SU-DHL-6 (cell line): ENCODE measurements at regions not wholly inside any gene's neighbourhood (a gene's known extent, or its start where the extent isn't known, plus 50 kb on each side); places are given as distances from the start of the nearest gene placed in this dataset.
"Not testable (repeated sequence)": the region's sequence is repeated elsewhere in the genome, so short reads cannot be mapped to it uniquely, and the experiment has no call there.

ENCODE experiments used
- H2AFZ ChIP-seq: fragments of 200-600 bp; sonication (generic); 2 replicates; pipeline ENCODE4 v1.6.1; 2014; ENCODE audit warnings: low read depth, mild to moderate bottlenecking, moderate library complexity, mixed read lengths, antibody characterized with exemption, low read length; ENCODE audit not compliant: severe bottlenecking
- H3F3A ChIP-seq: fragments of 200-600 bp; shearing (Covaris generic); 2 replicates; pipeline ENCODE4 v1.6.0; 2016; ENCODE audit warnings: antibody characterized with exemption, mild to moderate bottlenecking; ENCODE audit not compliant: insufficient read depth
- H3K27ac ChIP-seq: fragments of 200-600 bp; sonication (generic); 2 replicates; pipeline ENCODE4 v1.5.1; 2016; ENCODE audit warnings: low read depth, mild to moderate bottlenecking, low read length, moderate library complexity, mixed read lengths
- H3K27me3 ChIP-seq: fragments of 200-600 bp; sonication (generic), shearing (Covaris generic); 2 replicates; pipeline ENCODE4 v1.6.0; 2014; ENCODE audit warnings: mild to moderate bottlenecking, low read length
- H3K36me3 ChIP-seq: fragments of 200-600 bp; sonication (generic); 2 replicates; pipeline ENCODE4 v1.6.1; 2014; ENCODE audit warnings: mild to moderate bottlenecking, low read length, mixed read lengths
- H3K4me2 ChIP-seq: fragments of 300-600, 200-600 bp; shearing (Covaris generic), sonication (generic); 2 replicates; pipeline ENCODE4 v1.6.0; 2014; ENCODE audit warnings: low read length, low read depth, mild to moderate bottlenecking; ENCODE audit not compliant: poor library complexity, severe bottlenecking
- H3K4me3 ChIP-seq: fragments of 200-600 bp; sonication (generic); 2 replicates; pipeline ENCODE4 v1.5.1; 2014; ENCODE audit warnings: antibody characterized with exemption, low read length, mild to moderate bottlenecking, mixed read lengths; ENCODE audit not compliant: insufficient read depth, poor library complexity, severe bottlenecking
- H3K79me2 ChIP-seq: fragments of 200-600 bp; sonication (generic); 2 replicates; pipeline ENCODE4 v1.6.1; 2014; ENCODE audit warnings: mild to moderate bottlenecking, low read length, moderate library complexity; ENCODE audit not compliant: insufficient read depth
- H3K9ac ChIP-seq: fragments of 200-600 bp; sonication (generic); 2 replicates; pipeline ENCODE4 v1.7.0; 2014; ENCODE audit warnings: mild to moderate bottlenecking, low read length
- H3K9me2 ChIP-seq: fragments of 200-600 bp; sonication (generic); replicated peaks from 2 replicates; pipeline ENCODE4 v1.6.1; 2014; ENCODE audit warnings: low read length; ENCODE audit not compliant: insufficient read depth
- H3K9me3 ChIP-seq: fragments of 200-600 bp; sonication (generic); 2 replicates; pipeline ENCODE4 v1.6.1; 2014; ENCODE audit warnings: low read length, mixed read lengths; ENCODE audit not compliant: insufficient read depth
- H4K20me1 ChIP-seq: fragments of 200-600 bp; sonication (generic); 2 replicates; pipeline ENCODE4 v1.6.1; 2014; ENCODE audit warnings: low read depth, mild to moderate bottlenecking, antibody characterized with exemption, low read length, moderate library complexity, mixed read lengths
- EZH2phosphoT487 ChIP-seq: fragments of 200-600 bp; sonication (generic), shearing (Covaris generic); conservative IDR thresholded peaks from 2 replicates; pipeline ENCODE4 v1.6.1; 2018; ENCODE audit warnings: mild to moderate bottlenecking, antibody characterized with exemption, low read length, moderate library complexity, mixed read lengths
- TF ChIP-seq, protein P1 (sequence below): fragments of 200-600 bp; sonication (generic); IDR thresholded peaks from one replicate; pipeline ENCODE4 v1.5.1; 2017; ENCODE audit warnings: antibody characterized with exemption, mild to moderate bottlenecking, low read length, moderate library complexity; ENCODE audit not compliant: insufficient read depth, poor library complexity, severe bottlenecking

DNA sequence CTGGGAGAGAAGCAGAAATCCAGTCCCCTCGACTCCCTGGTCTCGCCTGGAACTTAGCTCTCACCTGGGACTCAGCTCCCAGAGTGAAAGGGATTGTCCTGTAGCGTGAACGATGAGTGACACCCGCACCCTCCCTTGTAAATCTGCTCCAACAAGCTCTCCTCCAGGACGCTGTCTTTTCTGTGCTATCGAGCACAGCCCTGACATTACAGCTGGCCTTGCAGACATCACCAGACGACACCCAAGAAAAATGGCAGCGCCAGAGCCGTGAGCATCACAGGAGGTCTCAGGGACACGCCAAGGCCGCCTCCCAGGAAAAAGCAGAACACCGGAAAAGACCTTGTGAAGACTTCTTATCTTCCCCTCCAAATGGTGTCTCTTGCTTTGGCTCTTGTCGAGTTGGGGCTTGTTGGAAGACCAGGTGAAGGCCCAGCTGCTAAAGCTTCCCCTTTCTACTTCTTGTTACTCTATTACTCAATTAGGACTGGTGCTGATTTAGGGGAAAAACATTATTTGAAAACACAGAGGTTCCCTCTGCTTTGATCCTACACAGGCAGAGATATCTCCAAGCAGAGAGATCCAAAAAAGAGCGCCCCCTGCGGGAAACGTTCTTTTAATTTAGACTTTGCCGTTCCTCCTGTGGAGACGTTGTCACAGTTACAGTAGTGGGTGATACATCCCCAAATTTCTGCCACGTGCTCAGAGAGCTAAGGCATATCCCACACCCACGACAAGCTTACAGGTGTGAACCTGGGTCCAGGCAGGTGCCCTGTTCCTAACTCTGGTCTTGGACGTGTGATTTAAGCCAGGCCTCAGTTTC, 127.2 kb downstream of the ATP6V0E2 start:
- H3K27ac ChIP-seq, H2AFZ ChIP-seq: not testable (repeated sequence)

DNA sequence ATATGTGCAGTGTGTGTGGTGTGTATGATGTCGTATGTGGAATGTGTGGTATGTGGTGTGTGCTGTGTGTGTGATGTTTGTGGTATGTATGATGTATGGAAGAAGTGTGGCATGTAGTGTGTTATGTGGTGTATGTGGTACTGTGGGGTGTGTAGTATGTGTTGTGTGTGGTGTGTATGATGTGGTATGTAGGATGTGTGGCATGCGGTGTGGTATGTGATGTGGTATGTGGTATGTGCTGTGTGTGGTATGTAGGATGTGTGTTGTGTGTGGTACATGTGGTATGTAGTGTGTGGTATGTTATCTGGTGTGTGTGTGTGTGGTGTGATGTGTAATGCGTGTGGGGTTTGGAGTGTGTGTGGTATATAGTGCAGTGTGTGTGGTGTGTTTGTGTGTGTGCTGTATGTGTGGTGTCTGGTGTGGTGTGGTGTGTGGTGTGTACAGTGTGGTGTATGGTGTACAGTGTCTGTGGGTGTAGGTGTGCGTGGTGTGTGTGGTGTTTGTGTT, 129.6 kb downstream of the ATP6V0E2 start:
- Histone ChIP-seq H3K9me2 (no peaks in the 10 kb centered on the region), H3K4me3 (no peak overlapping the region), H3K9ac (no peak overlapping the region), H4K20me1 (no peaks in the 10 kb centered on the region), H3K27ac (no peak overlapping the region), H3K9me3 (no peaks in the 10 kb centered on the region), H3K36me3 (no peaks in the 10 kb centered on the region), H3K4me2 (no peak overlapping the region), H3K79me2 (no peaks in the 10 kb centered on the region), H3K27me3 (no peaks in the 10 kb centered on the region), H3F3A (no peaks in the 10 kb centered on the region), H2AFZ (no peak overlapping the region)
- TF ChIP-seq, protein P1, sequence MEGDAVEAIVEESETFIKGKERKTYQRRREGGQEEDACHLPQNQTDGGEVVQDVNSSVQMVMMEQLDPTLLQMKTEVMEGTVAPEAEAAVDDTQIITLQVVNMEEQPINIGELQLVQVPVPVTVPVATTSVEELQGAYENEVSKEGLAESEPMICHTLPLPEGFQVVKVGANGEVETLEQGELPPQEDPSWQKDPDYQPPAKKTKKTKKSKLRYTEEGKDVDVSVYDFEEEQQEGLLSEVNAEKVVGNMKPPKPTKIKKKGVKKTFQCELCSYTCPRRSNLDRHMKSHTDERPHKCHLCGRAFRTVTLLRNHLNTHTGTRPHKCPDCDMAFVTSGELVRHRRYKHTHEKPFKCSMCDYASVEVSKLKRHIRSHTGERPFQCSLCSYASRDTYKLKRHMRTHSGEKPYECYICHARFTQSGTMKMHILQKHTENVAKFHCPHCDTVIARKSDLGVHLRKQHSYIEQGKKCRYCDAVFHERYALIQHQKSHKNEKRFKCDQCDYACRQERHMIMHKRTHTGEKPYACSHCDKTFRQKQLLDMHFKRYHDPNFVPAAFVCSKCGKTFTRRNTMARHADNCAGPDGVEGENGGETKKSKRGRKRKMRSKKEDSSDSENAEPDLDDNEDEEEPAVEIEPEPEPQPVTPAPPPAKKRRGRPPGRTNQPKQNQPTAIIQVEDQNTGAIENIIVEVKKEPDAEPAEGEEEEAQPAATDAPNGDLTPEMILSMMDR = no peak
- no peak for TF ChIP-seq EZH2phosphoT487

More for the DNA sequence above, 127.2 kb downstream of the ATP6V0E2 start:
- not testable (repeated sequence) for H3K79me2 ChIP-seq, H3K27me3 ChIP-seq, H3K36me3 ChIP-seq, H4K20me1 ChIP-seq, H3K4me2 ChIP-seq, H3K9ac ChIP-seq, H3F3A ChIP-seq, H3K4me3 ChIP-seq, H3K9me2 ChIP-seq, H3K9me3 ChIP-seq

DNA sequence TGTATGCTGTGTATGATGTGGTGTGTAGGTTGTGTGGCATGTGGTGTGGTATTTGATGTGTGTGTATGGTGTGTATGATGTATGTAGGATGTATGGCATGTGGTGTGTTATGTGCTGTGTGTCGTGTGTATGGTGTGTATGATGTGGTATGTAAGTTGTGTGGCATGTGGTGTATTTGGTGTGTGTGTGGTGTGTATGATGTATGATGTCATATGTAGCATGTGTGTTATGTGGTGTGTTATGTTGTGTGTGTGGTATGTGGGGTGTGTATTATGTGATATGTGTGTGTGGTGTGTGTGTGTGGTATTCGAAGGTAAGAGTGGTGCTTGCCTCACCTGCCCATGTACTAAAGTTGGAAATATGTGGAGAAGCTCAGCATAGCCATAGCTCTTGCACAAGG, 130.2 kb downstream of the ATP6V0E2 start:
- not testable (repeated sequence) for H3K4me3 ChIP-seq, H3K4me2 ChIP-seq, H3K36me3 ChIP-seq, H4K20me1 ChIP-seq, H3K27me3 ChIP-seq, H3K27ac ChIP-seq, H3K9ac ChIP-seq, H3K79me2 ChIP-seq, H3K9me2 ChIP-seq, H2AFZ ChIP-seq, H3K9me3 ChIP-seq, H3F3A ChIP-seq

DNA sequence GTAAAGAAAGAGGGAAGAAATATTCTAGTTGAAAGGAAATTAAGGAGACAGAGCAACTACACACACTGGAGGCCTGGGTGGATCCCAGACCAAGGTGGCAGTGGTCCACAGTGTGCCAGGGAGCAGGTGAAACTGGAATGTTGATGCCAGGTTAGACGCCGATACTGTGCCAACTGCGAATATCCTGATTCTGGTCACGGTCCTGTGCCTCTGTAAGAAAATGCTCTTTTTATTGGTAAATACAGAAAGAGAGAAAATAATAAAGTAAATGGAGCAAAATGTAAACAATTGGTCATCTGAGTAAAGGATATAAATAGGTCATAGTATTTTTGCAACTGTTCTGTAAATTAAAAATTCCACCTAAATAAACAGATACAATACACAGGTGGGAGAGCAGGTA, 131.1 kb downstream of the ATP6V0E2 start:
- H4K20me1 ChIP-seq, H3K9me2 ChIP-seq, H3K4me2 ChIP-seq, H3K9me3 ChIP-seq, H3K27ac ChIP-seq, H2AFZ ChIP-seq, H3K4me3 ChIP-seq, H3K79me2 ChIP-seq, H3K9ac ChIP-seq, H3F3A ChIP-seq, H3K27me3 ChIP-seq, H3K36me3 ChIP-seq: not testable (repeated sequence)

DNA sequence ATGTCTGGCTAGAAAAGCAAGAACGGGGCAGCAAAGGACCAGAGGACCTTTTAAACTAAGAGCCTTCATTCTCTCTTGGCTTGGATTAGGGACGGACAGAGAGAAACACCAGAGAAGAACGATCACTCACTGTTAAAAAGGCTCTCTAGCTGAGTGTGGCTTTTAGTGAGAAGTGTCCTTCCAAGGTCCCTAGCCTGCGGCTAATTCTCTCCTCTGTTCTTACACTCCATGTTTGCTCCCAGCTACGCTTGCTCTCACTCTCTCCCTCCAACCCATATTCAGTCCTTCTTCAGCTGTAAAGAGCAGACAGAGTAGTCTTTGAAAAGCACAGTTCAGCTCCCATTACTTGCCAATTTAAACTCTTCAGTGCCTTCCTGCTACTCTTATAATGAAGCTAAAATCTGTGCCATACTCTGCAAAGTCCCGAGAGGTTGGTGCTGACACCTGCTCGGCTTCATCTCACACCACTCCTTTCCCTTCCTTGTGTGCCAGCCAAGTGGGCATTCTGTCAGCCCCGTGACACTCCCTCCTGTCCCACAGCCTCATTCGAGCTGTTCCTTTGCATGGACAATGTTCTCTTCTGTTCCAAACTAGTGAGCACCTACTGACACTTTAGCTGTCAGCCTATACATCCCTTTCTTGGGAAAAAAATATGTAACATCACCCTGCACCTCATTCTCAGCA, 136.0 kb downstream of the ATP6V0E2 start:
- H3K9ac ChIP-seq, H3K4me2 ChIP-seq, H3K4me3 ChIP-seq, H3K36me3 ChIP-seq, H4K20me1 ChIP-seq, H3K9me2 ChIP-seq, H2AFZ ChIP-seq, H3K27me3 ChIP-seq, H3K27ac ChIP-seq, H3F3A ChIP-seq, H3K9me3 ChIP-seq, H3K79me2 ChIP-seq: not testable (repeated sequence)

DNA sequence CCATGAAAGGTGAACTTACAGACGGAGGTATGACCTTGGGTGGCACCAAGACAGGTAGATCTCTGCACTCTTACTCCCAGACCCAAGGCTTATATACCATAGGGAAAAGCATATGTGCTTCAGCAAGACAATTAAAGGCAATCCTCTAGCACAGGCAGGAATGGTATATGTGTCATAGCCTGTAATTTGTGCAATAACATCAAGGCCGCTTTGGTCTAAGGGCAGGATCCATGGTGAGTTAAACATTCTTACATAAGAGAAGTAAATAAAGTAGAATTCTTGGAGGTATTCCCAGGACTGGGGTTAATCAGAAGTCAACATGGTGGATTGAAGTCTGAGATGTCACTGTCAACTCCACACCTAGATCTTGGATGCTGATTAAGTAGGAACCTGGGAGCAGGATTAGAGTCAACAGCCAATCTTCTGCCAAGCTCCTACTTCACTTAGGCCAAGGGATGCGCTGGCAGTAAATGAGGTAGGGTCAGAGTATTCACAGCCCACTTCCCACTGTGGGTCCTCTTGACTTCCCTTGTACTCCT, 143.0 kb downstream of the ATP6V0E2 start:
- H3K9me3 ChIP-seq, H3K79me2 ChIP-seq, H3K9ac ChIP-seq, H3K36me3 ChIP-seq, H4K20me1 ChIP-seq, H3K27ac ChIP-seq, H3K4me2 ChIP-seq, H3K4me3 ChIP-seq, H3K27me3 ChIP-seq, H3F3A ChIP-seq, H2AFZ ChIP-seq, H3K9me2 ChIP-seq: not testable (repeated sequence)

DNA sequence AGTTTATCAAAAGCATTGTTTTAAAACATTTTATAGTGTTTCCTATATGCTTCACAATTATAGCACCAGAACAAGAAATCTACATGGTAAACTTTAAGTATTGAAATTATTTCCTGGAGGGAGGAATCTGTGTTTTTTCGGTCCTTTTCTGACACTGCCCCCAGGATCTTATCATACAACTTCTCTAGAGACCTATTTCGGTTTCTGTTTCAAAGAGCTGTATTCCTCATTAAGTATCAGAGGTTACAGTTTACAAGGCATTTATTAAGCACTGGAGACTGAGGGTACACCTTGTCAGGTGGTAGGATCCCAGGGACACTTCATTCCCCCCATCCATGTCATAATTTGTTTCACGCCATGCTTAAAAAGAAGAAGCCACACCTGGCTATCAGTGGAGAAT, 146.4 kb downstream of the ATP6V0E2 start:
- not testable (repeated sequence) for H3K27ac ChIP-seq, H3K36me3 ChIP-seq, H4K20me1 ChIP-seq, H2AFZ ChIP-seq, H3K79me2 ChIP-seq, H3K9me2 ChIP-seq, H3K4me2 ChIP-seq, H3K9ac ChIP-seq, H3K4me3 ChIP-seq, H3F3A ChIP-seq, H3K9me3 ChIP-seq, H3K27me3 ChIP-seq
